CD4-positive, alpha-beta T cell treated with Interleukin-15 for 4 hours (primary cell): ENCODE measurements at regions not wholly inside any gene's neighbourhood (a gene's known extent, or its start where the extent isn't known, plus 50 kb on each side); places are given as distances from the start of the nearest gene placed in this dataset.
"Not testable (repeated sequence)": the region's sequence is repeated elsewhere in the genome, so short reads cannot be mapped to it uniquely, and the experiment has no call there.

Source experiments
- DNase-seq: peaks from one replicate; pipeline ENCODE4 v3.0.0-alpha.2; 2020; ENCODE audit warnings: low spot score

DNA sequence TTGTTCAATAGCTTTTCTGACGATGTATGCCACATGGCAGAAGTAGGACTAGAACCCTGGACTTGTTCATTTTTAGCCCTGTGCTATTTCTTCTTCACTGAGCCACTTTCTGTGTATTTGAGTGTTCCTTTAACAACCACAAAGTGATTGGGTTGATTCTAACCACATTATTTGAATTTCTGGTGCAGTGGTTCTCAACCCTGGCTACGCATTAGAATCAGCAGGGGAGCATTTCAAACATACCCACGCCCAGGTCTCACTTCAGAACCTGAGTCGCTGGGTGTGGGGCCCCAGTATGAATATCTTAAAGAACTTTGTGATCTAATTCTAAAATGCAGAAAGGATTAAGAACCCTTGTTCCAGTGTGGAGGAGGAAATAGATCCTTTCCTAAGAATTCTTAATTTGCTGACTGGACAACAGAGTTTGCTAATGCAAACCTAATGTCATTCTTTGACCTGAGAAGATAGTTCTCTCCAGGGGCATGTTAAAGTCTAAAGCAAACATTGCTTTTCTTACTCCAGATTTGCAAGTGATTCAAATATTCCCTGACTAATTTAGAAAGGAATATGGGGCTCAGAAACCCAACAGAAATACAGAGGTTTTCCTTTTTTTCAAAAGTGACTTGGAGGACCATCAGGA, 75.4 kb upstream of the GDNF start:
- DNase-seq = no peak

DNA sequence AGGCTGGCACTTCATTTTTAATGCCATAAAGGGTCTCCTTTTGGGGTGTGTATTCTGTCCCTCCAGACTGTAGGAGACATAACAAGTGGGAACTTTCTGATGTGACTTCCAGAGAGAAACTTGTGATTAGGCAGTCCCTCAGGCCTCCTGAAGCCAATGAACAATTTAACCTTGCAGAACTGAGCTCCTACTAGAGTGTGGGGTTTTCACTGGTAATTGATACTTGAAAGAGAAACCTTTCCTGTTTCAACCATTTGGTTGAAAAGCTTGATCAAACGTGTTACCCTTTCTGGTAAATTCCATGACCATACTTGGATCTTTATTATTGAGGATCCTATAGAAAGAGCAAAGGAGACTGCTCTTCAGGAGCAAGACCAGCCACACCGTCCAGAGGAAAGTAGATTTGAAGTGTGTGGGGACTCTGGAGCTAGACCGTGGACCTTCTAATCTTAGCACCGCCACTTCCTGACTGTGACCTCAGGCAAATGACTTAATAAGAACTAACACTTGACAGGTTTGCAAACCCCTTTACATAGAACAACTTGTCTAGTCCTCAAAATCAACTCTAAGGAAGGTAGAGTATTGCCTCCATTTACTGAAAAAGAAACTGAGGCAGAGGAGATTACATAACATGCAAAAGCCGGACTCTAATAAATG, 69.9 kb upstream of the GDNF start:
- DNase-seq = not testable (repeated sequence)

- no peak for DNase-seq
Observed at GRCh38 chr5:37906416-37906815, 66.6 kb upstream of the GDNF start.

GRCh38 chr5:37905230-37905629, 65.4 kb upstream of the GDNF start:
- DNase-seq = no peak

DNA sequence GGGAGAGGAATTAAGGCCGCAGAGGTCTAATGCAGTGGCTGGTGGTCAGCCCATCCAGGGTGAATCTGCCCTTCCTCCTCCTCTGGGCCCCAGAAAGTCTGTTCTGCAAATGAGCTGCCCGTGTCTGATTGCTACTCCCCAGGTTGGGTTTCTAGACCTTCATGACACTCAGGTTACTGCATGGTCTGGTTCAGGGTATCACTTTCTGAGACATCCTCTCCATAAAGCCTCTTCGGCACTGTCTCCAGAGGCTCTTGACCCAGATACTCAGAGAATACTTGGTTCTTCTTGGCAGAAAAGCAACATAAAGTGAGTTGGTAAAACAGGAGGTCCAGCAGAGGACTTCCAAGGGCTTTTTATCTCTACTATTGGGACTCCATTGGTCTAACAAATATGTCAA, 62.5 kb upstream of the GDNF start:
- no peak for DNase-seq

DNA sequence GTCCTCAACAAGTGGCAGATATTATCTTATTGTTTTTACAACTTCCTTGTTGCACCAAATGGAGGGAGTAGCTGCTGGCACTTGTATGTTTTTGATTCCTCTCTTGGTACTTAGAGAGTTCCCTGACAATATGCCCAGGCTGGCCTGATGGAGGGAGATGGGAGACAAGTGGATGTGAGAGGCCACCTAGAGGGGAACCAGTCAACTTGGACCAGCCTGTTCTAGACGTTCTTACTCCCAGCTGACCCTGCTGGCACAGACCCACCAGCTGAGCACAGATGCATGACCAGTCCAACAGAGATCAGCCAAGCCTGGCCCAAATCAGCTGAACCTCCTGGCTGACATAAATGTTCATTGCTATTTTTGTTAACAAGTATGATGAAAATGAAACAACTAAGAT, 60.9 kb upstream of the GDNF start:
- no peak for DNase-seq

DNA sequence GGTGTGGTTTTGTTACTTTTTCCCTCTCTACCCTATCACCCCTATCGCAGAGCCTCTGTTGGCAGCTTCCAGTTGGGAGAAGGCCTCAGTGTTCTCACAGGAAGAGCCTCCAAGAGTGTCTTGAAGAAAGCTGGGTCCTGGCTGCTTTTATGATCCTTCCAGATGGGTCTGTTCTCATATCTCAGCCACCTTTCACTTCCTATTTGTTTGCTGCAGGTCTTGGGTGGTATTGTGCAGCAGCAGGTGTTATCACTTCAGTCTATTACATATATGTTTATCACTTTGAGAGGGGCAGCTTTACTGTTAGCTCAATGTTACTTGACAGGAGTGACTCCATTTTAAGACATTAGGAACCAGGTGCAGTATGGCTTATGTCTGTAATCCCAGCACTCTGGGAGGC, 59.2 kb upstream of the GDNF start:
- no peak for DNase-seq

- no peak for DNase-seq
Observed at GRCh38 chr5:37896159-37896558, 56.3 kb upstream of the GDNF start.

GRCh38 chr5:37893434-37894134, 53.7 kb upstream of the GDNF start:
- no peak for DNase-seq

DNA sequence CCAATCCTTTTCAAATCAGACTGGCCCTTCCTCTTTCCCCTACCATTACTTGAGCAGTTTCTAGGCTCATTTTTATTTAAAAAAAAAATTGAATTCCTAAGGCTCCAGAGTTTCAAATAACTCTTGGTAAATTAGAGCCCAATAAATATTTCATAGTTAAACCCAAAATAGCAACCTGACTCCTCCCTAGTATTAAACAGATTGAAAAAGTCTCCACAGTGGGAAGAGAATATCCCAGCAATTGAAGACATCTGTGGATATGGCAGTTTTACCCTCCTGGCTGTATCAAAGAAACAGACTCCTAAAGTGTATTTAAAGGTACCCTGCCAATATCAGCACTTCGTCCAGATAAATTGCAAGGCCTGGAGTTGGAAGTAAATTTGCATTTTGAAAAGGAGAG, 52.7 kb upstream of the GDNF start:
- no peak for DNase-seq

- DNase-seq = no peak
Observed at GRCh38 chr5:37891832-37892231, 52.0 kb upstream of the GDNF start.

DNA sequence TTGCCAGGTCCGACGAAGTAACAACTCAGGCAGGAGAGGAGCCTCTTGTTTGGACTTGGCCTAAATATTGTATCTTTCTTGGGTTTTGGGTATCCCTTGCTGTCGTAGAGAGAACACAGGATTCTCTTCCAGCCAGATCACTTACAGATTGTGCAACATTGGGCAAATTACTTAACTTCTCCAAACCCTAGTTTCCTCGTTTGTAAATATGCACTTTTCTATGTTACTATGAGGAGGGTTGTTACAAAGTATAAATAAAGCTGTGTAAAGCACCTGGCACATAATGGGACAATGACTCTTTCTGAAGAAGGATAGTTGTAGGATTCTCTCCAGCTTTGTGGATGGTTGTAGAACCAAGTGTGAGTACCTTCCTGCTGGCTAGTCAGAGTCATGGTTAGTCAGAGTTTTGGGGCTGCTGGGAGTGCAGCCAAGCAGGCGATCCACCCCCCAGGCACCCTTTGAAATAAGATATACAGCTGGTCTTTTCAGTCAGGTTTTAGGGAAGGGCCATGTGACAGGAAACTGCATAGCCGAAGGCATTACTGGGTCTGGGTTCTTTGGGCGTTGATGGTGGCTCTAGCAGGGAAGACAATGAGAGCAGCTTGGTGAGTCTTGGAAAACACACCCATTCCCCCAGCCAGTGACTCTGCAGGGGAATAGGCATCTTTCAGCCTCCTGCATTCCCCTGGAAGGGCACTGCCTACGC, 49.9 kb upstream of the GDNF start:
- DNase-seq = no peak
